ENCODE measurements at regions not wholly inside any gene's neighbourhood (a gene's known extent, or its start where the extent isn't known, plus 50 kb on each side); places are given as distances from the start of the nearest gene placed in this dataset.

GRCh38 chr10:10500937-10501336, 516.7 kb upstream of the CELF2 start:
- 86 to 90% (median 87%) methylated on average over 2 of the region's 2 CpGs for WGBS, 3 donors
- Histone ChIP-seq H3K27me3 (ENCODE audit: control insufficient read depth in 3 of 3, insufficient read depth in 3 of 3, low read length in 3 of 3) (no peaks in the 10 kb centered on the region), H3K4me1 (ENCODE audit: control insufficient read depth in 3 of 3, insufficient read depth in 2 of 3, low read depth in 1 of 3, low read length in 2 of 3) (no peaks in the 10 kb centered on the region), H3K27ac (ENCODE audit: low read depth in 1 of 3, low read length in 2 of 3) (no peak overlapping the region), H3K4me3 (ENCODE audit: low read depth in 1 of 3, low read length in 3 of 3) (no peak overlapping the region), H3K36me3 (ENCODE audit: control insufficient read depth in 3 of 3, insufficient read depth in 2 of 3, low read depth in 1 of 3, low read length in 3 of 3) (no peaks in the 10 kb centered on the region), H3K9me3 (ENCODE audit: control insufficient read depth in 2 of 2, insufficient read depth in 1 of 2, low read depth in 1 of 2, low read length in 1 of 2) (no peaks in the 10 kb centered on the region)
- FAIRE-seq (no peak), DNase-seq (no peak)

- WGBS, 3 donors, result 50 to 84% (median 54%) methylated on average over 1 of the region's 1 CpG
- Histone ChIP-seq H3K4me3 (ENCODE audit: low read depth in 1 of 3, low read length in 3 of 3) (no peak overlapping the region), H3K27ac (ENCODE audit: low read depth in 1 of 3, low read length in 2 of 3) (no peak overlapping the region), H3K4me1 (ENCODE audit: control insufficient read depth in 3 of 3, insufficient read depth in 2 of 3, low read depth in 1 of 3, low read length in 2 of 3) (no peaks in the 10 kb centered on the region), H3K9me3 (ENCODE audit: control insufficient read depth in 2 of 2, insufficient read depth in 1 of 2, low read depth in 1 of 2, low read length in 1 of 2) (no peaks in the 10 kb centered on the region), H3K27me3 (ENCODE audit: control insufficient read depth in 3 of 3, insufficient read depth in 3 of 3, low read length in 3 of 3) (no peaks in the 10 kb centered on the region), H3K36me3 (ENCODE audit: control insufficient read depth in 3 of 3, insufficient read depth in 2 of 3, low read depth in 1 of 3, low read length in 3 of 3) (no peaks in the 10 kb centered on the region)
- FAIRE-seq (no peak), DNase-seq (no peak)
Measured at GRCh38 chr10:10503772-10504171, 513.9 kb upstream of the CELF2 start.

- no peaks in the 10 kb centered on the region for H3K9me3 ChIP-seq (ENCODE audit: control insufficient read depth in 2 of 2, insufficient read depth in 1 of 2, low read depth in 1 of 2, low read length in 1 of 2)
- no peaks in the 10 kb centered on the region for H3K4me1 ChIP-seq (ENCODE audit: control insufficient read depth in 3 of 3, insufficient read depth in 2 of 3, low read depth in 1 of 3, low read length in 2 of 3)
- no peaks in the 10 kb centered on the region for H3K27me3 ChIP-seq (ENCODE audit: control insufficient read depth in 3 of 3, insufficient read depth in 3 of 3, low read length in 3 of 3)
- H3K4me3 ChIP-seq (ENCODE audit: low read depth in 1 of 3, low read length in 3 of 3), result no peak overlapping the region
- H3K36me3 ChIP-seq (ENCODE audit: control insufficient read depth in 3 of 3, insufficient read depth in 2 of 3, low read depth in 1 of 3, low read length in 3 of 3), result no peaks in the 10 kb centered on the region
- FAIRE-seq (no peak), DNase-seq (no peak)
- WGBS, 3 donors, result 67 to 72% (median 68%) methylated on average over 3 of the region's 3 CpGs
- H3K27ac ChIP-seq (ENCODE audit: low read depth in 1 of 3, low read length in 2 of 3), result no peak overlapping the region
Measured at GRCh38 chr10:10508211-10508610, 509.5 kb upstream of the CELF2 start.

GRCh38 chr10:10510179-10510578, 507.5 kb upstream of the CELF2 start:
- no peak overlapping the region for H3K27ac ChIP-seq (ENCODE audit: low read depth in 1 of 3, low read length in 2 of 3)
- FAIRE-seq (no peak), DNase-seq (no peak)
- no peaks in the 10 kb centered on the region for H3K36me3 ChIP-seq (ENCODE audit: control insufficient read depth in 3 of 3, insufficient read depth in 2 of 3, low read depth in 1 of 3, low read length in 3 of 3)
- H3K4me3 ChIP-seq (ENCODE audit: low read depth in 1 of 3, low read length in 3 of 3), result no peak overlapping the region
- no peaks in the 10 kb centered on the region for H3K4me1 ChIP-seq (ENCODE audit: control insufficient read depth in 3 of 3, insufficient read depth in 2 of 3, low read depth in 1 of 3, low read length in 2 of 3)
- H3K9me3 ChIP-seq (ENCODE audit: control insufficient read depth in 2 of 2, insufficient read depth in 1 of 2, low read depth in 1 of 2, low read length in 1 of 2), result no peaks in the 10 kb centered on the region
- WGBS, 3 donors, result 89 to 93% (median 90%) methylated on average over 3 of the region's 3 CpGs
- no peaks in the 10 kb centered on the region for H3K27me3 ChIP-seq (ENCODE audit: control insufficient read depth in 3 of 3, insufficient read depth in 3 of 3, low read length in 3 of 3)

GRCh38 chr10:10513067-10513466, 504.6 kb upstream of the CELF2 start:
- no peak for FAIRE-seq
- Histone ChIP-seq H3K9me3 (ENCODE audit: control insufficient read depth in 2 of 2, insufficient read depth in 1 of 2, low read depth in 1 of 2, low read length in 1 of 2) (no peaks in the 10 kb centered on the region), H3K4me1 (ENCODE audit: control insufficient read depth in 3 of 3, insufficient read depth in 2 of 3, low read depth in 1 of 3, low read length in 2 of 3) (no peaks in the 10 kb centered on the region), H3K27ac (ENCODE audit: low read depth in 1 of 3, low read length in 2 of 3) (no peak overlapping the region), H3K4me3 (ENCODE audit: low read depth in 1 of 3, low read length in 3 of 3) (no peak overlapping the region), H3K36me3 (ENCODE audit: control insufficient read depth in 3 of 3, insufficient read depth in 2 of 3, low read depth in 1 of 3, low read length in 3 of 3) (no peaks in the 10 kb centered on the region), H3K27me3 (ENCODE audit: control insufficient read depth in 3 of 3, insufficient read depth in 3 of 3, low read length in 3 of 3) (no peaks in the 10 kb centered on the region)
- 57 to 88% (median 70%) methylated on average over 1 of the region's 1 CpG for WGBS, 3 donors
- no peak for DNase-seq

GRCh38 chr10:10513898-10514297, 503.8 kb upstream of the CELF2 start:
- DNase-seq, result no peak
- H3K27me3 ChIP-seq (ENCODE audit: control insufficient read depth in 3 of 3, insufficient read depth in 3 of 3, low read length in 3 of 3), result no peaks in the 10 kb centered on the region
- H3K9me3 ChIP-seq (ENCODE audit: control insufficient read depth in 2 of 2, insufficient read depth in 1 of 2, low read depth in 1 of 2, low read length in 1 of 2), result no peaks in the 10 kb centered on the region
- H3K27ac ChIP-seq (ENCODE audit: low read depth in 1 of 3, low read length in 2 of 3), result no peak overlapping the region
- H3K4me3 ChIP-seq (ENCODE audit: low read depth in 1 of 3, low read length in 3 of 3), result no peak overlapping the region
- H3K36me3 ChIP-seq (ENCODE audit: control insufficient read depth in 3 of 3, insufficient read depth in 2 of 3, low read depth in 1 of 3, low read length in 3 of 3), result no peaks in the 10 kb centered on the region
- no peak for FAIRE-seq
- no peaks in the 10 kb centered on the region for H3K4me1 ChIP-seq (ENCODE audit: control insufficient read depth in 3 of 3, insufficient read depth in 2 of 3, low read depth in 1 of 3, low read length in 2 of 3)
- WGBS, 3 donors, result 78 to 85% (median 83%) methylated on average over 4 of the region's 4 CpGs

GRCh38 chr10:10514797-10515196, 502.9 kb upstream of the CELF2 start:
- Histone ChIP-seq H3K36me3 (ENCODE audit: control insufficient read depth in 3 of 3, insufficient read depth in 2 of 3, low read depth in 1 of 3, low read length in 3 of 3) (no peaks in the 10 kb centered on the region), H3K4me1 (ENCODE audit: control insufficient read depth in 3 of 3, insufficient read depth in 2 of 3, low read depth in 1 of 3, low read length in 2 of 3) (no peaks in the 10 kb centered on the region), H3K4me3 (ENCODE audit: low read depth in 1 of 3, low read length in 3 of 3) (no peak overlapping the region), H3K9me3 (ENCODE audit: control insufficient read depth in 2 of 2, insufficient read depth in 1 of 2, low read depth in 1 of 2, low read length in 1 of 2) (no peaks in the 10 kb centered on the region), H3K27ac (ENCODE audit: low read depth in 1 of 3, low read length in 2 of 3) (no peak overlapping the region), H3K27me3 (ENCODE audit: control insufficient read depth in 3 of 3, insufficient read depth in 3 of 3, low read length in 3 of 3) (no peaks in the 10 kb centered on the region)
- 82 to 87% (median 83%) methylated on average over 3 of the region's 3 CpGs for WGBS, 3 donors
- FAIRE-seq, result no peak
- no peak for DNase-seq

- Histone ChIP-seq H3K4me3 (ENCODE audit: low read depth in 1 of 3, low read length in 3 of 3) (no peak overlapping the region), H3K9me3 (ENCODE audit: control insufficient read depth in 2 of 2, insufficient read depth in 1 of 2, low read depth in 1 of 2, low read length in 1 of 2) (no peaks in the 10 kb centered on the region), H3K36me3 (ENCODE audit: control insufficient read depth in 3 of 3, insufficient read depth in 2 of 3, low read depth in 1 of 3, low read length in 3 of 3) (no peaks in the 10 kb centered on the region), H3K27ac (ENCODE audit: low read depth in 1 of 3, low read length in 2 of 3) (no peak overlapping the region), H3K4me1 (ENCODE audit: control insufficient read depth in 3 of 3, insufficient read depth in 2 of 3, low read depth in 1 of 3, low read length in 2 of 3) (no peaks in the 10 kb centered on the region), H3K27me3 (ENCODE audit: control insufficient read depth in 3 of 3, insufficient read depth in 3 of 3, low read length in 3 of 3) (no peaks in the 10 kb centered on the region)
- no peak for FAIRE-seq
- DNase-seq, result no peak
- 46 to 59% (median 56%) methylated on average over 13 of the region's 13 CpGs for WGBS, 3 donors
Measured at GRCh38 chr10:10515479-10516204, 502.0 kb upstream of the CELF2 start.

Data from small intestine (tissue), 7 donors.